ENCODE measurements at regions not wholly inside any gene's neighbourhood (a gene's known extent, or its start where the extent isn't known, plus 50 kb on each side); places are given as distances from the start of the nearest gene placed in this dataset.

DNA sequence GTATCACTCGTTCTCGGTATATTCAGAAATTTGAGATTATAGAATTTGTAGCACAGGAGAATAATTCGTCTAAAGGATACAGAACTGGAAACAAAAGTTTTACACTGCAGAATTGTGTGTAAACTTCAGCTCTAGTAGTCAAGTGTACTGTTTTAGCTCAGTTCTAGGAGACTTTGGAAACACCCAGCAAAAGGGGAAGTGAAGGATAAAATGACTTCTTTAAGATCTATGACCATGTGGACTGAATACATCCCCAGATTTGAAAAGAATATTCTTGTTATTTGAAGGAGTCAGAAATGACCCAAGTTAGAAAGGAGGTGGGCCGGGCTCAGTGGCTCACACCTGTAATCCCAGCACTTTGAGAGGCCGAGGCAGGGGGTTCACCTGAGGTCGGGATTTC is 174.0 kb upstream of the FOXQ1 start:
- TF ChIP-seq, protein P1, sequence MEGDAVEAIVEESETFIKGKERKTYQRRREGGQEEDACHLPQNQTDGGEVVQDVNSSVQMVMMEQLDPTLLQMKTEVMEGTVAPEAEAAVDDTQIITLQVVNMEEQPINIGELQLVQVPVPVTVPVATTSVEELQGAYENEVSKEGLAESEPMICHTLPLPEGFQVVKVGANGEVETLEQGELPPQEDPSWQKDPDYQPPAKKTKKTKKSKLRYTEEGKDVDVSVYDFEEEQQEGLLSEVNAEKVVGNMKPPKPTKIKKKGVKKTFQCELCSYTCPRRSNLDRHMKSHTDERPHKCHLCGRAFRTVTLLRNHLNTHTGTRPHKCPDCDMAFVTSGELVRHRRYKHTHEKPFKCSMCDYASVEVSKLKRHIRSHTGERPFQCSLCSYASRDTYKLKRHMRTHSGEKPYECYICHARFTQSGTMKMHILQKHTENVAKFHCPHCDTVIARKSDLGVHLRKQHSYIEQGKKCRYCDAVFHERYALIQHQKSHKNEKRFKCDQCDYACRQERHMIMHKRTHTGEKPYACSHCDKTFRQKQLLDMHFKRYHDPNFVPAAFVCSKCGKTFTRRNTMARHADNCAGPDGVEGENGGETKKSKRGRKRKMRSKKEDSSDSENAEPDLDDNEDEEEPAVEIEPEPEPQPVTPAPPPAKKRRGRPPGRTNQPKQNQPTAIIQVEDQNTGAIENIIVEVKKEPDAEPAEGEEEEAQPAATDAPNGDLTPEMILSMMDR (conservative IDR thresholded peaks at IDR 0.05; ENCODE audit: low read depth, low read length) = no peak
- no peak for DNase-seq (ENCODE audit: low read depth)
- H3K4me3 ChIP-seq (ENCODE audit: low read depth, low read length) = no peak overlapping the region

DNA sequence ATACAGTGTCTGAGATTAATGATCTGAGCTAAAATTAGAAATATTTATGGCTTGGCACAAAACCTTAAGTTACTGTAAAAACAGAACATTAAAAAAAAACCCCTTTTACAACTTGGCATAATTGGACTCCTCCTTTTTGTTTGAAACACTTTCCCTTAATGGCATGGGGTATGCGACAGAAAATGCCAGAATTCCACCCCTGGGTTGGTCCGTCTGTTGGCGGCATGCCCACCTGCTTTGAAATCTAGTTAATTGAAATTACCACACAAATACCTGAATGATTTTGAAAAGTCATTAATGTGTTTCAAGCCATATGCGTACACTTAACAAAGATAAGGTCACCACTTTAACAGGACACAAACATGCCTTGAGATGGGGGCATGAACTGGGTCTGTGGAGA is 175.1 kb upstream of the FOXQ1 start:
- TF ChIP-seq, protein P1 (conservative IDR thresholded peaks at IDR 0.05; ENCODE audit: low read depth, low read length) = no peak
- DNase-seq (ENCODE audit: low read depth) = no peak
- H3K4me3 ChIP-seq (ENCODE audit: low read depth, low read length) = no peak overlapping the region

DNA sequence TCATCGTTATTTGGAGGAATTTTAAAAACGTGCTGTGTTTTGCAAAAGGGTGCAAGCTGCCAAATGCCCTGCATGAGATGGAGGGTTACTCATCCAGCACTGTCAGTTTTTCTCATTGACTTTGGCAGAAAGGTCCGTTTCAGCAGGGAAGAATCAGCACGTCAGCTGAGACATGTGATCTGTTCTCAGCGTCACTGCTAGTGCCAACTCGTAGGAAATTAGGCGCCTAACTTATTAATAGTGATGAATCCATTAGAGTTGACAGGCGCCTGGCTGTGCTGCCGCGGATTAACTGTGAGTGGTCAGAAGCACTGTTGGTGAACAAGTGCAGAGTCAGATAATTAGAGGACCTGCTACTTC is 175.5 kb upstream of the FOXQ1 start:
- DNase-seq (ENCODE audit: low read depth) = peak; percentile 77
- no peak overlapping the region for H3K4me3 ChIP-seq (ENCODE audit: low read depth, low read length)
- TF ChIP-seq, protein P1 (conservative IDR thresholded peaks at IDR 0.05; ENCODE audit: low read depth, low read length) = no peak

DNA sequence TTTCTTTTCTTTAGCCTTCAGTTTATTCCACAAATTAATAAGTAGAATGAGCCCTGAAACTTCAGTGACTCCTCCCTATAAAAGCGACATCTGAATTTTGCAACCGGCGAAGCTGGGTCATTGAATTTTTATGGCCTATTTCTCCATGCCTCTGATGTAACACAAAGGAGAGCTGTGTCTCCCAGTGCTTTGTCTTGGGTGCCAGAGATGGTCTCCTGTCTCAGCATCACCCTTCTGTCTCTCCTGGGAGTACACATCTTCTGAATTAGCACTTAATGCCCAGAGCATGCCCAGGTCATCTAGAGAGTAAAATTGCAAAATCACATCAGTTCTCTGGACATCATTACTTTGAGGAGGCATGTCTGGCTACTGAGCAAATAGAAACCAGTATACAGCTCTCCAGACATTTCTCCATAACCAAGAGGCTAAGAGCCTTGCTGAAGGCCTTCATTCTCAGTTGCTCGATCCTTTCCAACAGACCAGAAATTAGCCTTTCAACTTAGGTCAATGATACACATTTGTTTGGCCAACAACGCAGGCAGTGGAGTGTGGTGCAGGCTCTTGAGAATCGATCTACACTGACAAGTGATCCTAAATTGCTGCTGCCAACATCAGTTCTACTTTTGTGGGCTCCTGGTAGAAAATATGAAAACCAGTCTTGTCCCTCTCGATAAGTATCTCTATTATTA is 176.0 kb upstream of the FOXQ1 start:
- DNase-seq (ENCODE audit: low read depth) = no peak
- no peak overlapping the region for H3K4me3 ChIP-seq (ENCODE audit: low read depth, low read length)
- TF ChIP-seq, protein P1 (conservative IDR thresholded peaks at IDR 0.05; ENCODE audit: low read depth, low read length) = no peak

DNA sequence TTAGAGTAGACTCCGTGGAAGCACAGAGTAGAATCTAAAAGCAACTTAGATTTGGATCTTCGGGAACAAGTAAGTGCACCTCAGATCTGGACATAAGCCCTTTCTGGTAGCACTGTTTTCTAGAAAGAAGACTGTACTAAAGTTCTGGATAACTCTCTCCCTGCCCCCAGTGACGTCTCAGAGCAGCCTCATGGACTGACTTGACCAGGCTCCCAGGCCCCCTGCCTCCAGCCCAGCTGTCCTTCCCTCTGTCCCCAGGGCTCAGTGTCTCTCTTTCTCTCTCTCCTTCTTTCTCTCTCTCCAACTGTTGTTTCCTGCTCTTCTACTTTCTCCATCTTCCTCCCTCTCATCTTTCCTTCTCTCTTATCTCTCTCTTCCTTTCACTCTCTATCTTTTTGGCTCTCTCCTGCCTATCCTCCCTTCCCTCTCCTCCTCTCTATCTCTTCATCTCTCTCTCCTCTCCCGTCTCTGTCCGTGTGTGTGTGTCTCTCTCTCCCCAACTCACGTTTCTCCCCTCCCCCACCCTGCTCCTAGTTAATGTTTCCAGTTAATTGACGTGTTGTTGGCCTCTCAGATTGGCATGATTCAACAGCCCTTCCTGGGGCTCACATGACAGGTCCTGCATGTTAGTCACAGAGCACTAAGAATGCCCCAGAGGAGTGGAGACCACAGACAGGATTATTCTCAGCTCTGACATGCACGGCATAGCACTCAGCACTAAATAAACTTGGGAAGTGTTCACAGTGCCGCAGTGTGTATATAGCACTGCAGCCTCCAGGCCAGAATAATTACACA is 180.4 kb upstream of the FOXQ1 start:
- H3K4me3 ChIP-seq (ENCODE audit: low read depth, low read length) = no peak overlapping the region
- peak; percentile 52 for DNase-seq (ENCODE audit: low read depth)
- TF ChIP-seq, protein P1 (conservative IDR thresholded peaks at IDR 0.05; ENCODE audit: low read depth, low read length) = no peak

DNA sequence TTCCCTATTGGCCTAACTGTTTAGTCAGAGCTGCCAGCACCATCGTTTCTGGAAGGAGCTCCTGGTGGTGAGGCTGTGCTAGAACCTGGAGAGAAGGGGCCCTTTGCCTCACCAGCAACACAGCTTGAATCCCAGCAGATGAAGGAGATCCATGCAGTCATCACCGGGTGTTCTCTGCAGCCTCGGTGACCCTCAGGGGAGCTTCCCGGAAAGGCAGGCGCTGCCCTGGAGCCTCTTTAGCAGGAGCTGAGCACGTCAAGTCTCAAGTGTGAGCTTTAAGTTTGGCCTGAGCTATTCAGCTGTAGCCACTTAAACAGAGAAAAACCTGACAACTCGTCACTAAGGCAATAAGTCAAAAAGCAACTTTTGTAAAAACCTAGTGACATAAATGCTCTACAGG is 181.2 kb upstream of the FOXQ1 start:
- no peak for DNase-seq (ENCODE audit: low read depth)
- H3K4me3 ChIP-seq (ENCODE audit: low read depth, low read length) = no peak overlapping the region
- TF ChIP-seq, protein P1 (conservative IDR thresholded peaks at IDR 0.05; ENCODE audit: low read depth, low read length) = no peak

DNA sequence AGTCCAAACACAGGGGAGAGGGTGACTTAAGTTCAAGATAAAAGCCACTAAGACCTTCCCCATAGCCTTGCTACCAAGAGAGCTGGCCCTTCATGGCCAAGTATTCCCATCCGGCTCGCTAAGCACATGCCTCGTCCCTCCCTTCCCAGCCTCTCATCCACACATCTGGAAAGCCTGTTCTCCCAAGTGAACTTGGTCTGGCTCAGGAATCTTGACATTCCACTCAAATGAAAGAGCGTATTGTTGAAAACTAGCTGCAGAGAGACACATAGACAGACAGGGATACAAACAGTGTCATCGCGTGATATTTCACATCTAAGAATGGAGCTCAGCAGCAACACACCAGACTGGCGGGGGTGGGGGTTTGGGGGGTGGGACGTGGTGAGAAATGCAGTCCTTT is 182.8 kb upstream of the FOXQ1 start:
- H3K4me3 ChIP-seq (ENCODE audit: low read depth, low read length) = no peak overlapping the region
- no peak for DNase-seq (ENCODE audit: low read depth)
- TF ChIP-seq, protein P1 (conservative IDR thresholded peaks at IDR 0.05; ENCODE audit: low read depth, low read length) = no peak
